Calu3 (cell line): ENCODE measurements at regions not wholly inside any gene's neighbourhood (a gene's known extent, or its start where the extent isn't known, plus 50 kb on each side); places are given as distances from the start of the nearest gene placed in this dataset.
"Not testable (repeated sequence)": the region's sequence is repeated elsewhere in the genome, so short reads cannot be mapped to it uniquely, and the experiment has no call there.

Experiments used
- BruUV-seq: library from RNA; stranded (reverse); fragments of 400-500 nt; replicated peaks from 2 replicates; lab custom pipeline; 2021; lab: Mats Ljungman, UMichigan
- CTCF ChIA-PET: fragments of 300-600 bp; sonication (Branson Sonifier 250); formaldehyde crosslinking; loops from one replicate; lab custom pipeline; 2022; ENCODE audit warnings: antibody characterized with exemption; lab: Charles Lee
- DNase-seq: peaks from one replicate; pipeline ENCODE4 v3.0.0; 2022
- H3K27ac Mint-ChIP-seq: one replicate; pipeline ENCODE4 v1.8.0; 2022; ENCODE audit warnings: mixed read lengths; ENCODE audit not compliant: unreplicated experiment
- H3K27me3 Mint-ChIP-seq: one replicate; pipeline ENCODE4 v1.8.0; 2022; ENCODE audit warnings: mixed read lengths; ENCODE audit not compliant: unreplicated experiment
- H3K36me3 Mint-ChIP-seq: one replicate; pipeline ENCODE4 v1.8.0; 2022; ENCODE audit warnings: mild to moderate bottlenecking, moderate library complexity, mixed read lengths; ENCODE audit not compliant: insufficient read depth, unreplicated experiment
- H3K4me1 Mint-ChIP-seq: one replicate; pipeline ENCODE4 v1.8.0; 2022; ENCODE audit warnings: mild to moderate bottlenecking, low read depth, mixed read lengths; ENCODE audit not compliant: unreplicated experiment
- H3K4me3 Mint-ChIP-seq: one replicate; pipeline ENCODE4 v1.8.0; 2022; ENCODE audit warnings: mild to moderate bottlenecking, low read depth, moderate library complexity, mixed read lengths; ENCODE audit not compliant: unreplicated experiment
- H3K9me3 Mint-ChIP-seq: one replicate; pipeline ENCODE4 v1.8.0; 2022; ENCODE audit warnings: low read depth, mixed read lengths; ENCODE audit not compliant: unreplicated experiment
- intact Hi-C: fragments of 100-400 bp; cut with micrococcal nuclease; formaldehyde crosslinking; loops from one replicate; pipeline ENCODE4 v1.10.0; 2022; ENCODE audit not compliant: unreplicated experiment
- TF ChIP-seq, protein P1 (sequence below): fragments of 200-600 bp; IDR thresholded peaks from one replicate; pipeline ENCODE4 v1.8.0; 2022; ENCODE audit warnings: antibody characterized with exemption; ENCODE audit not compliant: unreplicated experiment

DNA sequence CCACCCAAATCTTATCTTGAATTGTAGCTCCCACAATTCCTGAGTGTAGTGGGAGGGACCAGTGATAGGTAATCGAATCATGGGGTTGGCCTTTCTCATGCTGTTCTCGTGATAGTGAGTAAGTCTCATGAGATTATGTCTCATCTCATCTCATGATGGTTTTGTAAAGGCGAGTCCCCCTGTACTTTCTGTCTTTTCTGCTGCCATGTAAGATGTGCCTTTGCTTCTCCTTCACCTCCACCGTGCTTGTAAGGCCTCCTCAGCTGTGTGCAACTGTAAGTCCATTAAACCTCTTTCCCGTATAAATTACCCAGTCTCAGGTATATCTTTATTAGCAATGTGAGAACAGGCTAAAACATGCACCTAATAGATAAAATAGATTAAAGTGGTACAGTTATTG lies 756.4 kb upstream of the SLITRK5 start:
- no peak overlapping the region for H3K27ac Mint-ChIP-seq
- no TSS peak for BruUV-seq
- H3K4me3 Mint-ChIP-seq: no peak overlapping the region
- CTCF ChIA-PET: no interaction called here
- no peak for DNase-seq
- H3K36me3 Mint-ChIP-seq: no peaks in the 10 kb centered on the region
- H3K4me1 Mint-ChIP-seq: no peaks in the 10 kb centered on the region
- H3K27me3 Mint-ChIP-seq: no peaks in the 10 kb centered on the region
- intact Hi-C loops: no loop called here
- H3K9me3 Mint-ChIP-seq: peaks cover 13% of the 10 kb centered on the region
- TF ChIP-seq, protein P1, sequence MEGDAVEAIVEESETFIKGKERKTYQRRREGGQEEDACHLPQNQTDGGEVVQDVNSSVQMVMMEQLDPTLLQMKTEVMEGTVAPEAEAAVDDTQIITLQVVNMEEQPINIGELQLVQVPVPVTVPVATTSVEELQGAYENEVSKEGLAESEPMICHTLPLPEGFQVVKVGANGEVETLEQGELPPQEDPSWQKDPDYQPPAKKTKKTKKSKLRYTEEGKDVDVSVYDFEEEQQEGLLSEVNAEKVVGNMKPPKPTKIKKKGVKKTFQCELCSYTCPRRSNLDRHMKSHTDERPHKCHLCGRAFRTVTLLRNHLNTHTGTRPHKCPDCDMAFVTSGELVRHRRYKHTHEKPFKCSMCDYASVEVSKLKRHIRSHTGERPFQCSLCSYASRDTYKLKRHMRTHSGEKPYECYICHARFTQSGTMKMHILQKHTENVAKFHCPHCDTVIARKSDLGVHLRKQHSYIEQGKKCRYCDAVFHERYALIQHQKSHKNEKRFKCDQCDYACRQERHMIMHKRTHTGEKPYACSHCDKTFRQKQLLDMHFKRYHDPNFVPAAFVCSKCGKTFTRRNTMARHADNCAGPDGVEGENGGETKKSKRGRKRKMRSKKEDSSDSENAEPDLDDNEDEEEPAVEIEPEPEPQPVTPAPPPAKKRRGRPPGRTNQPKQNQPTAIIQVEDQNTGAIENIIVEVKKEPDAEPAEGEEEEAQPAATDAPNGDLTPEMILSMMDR: no peak

DNA sequence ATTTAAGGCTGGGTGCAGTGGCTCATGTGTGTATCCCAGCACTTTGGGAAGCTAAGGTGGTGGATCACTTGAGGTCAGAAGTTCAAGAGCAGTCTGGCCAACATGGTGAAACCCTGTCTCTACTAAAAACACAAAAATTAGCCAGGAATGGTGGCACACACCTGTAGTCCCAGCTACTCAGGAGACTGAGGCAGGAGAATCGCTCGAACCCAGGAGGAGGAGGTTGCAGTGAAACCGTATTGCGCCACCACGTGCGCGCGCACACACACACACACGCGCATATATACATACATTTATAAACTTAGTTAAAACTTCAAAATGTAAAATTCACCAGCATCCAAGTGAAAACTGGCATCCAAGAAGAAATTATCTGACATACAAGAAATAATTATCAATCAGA lies 753.7 kb upstream of the SLITRK5 start:
- H3K9me3 Mint-ChIP-seq: peaks cover 11% of the 10 kb centered on the region
- CTCF ChIA-PET, H3K27ac Mint-ChIP-seq, BruUV-seq, H3K4me3 Mint-ChIP-seq, DNase-seq, intact Hi-C loops, H3K36me3 Mint-ChIP-seq, H3K27me3 Mint-ChIP-seq, H3K4me1 Mint-ChIP-seq: not testable (repeated sequence)

- Mint-ChIP-seq H3K4me3 (no peak overlapping the region), H3K36me3 (no peaks in the 10 kb centered on the region), H3K4me1 (no peaks in the 10 kb centered on the region), H3K27ac (no peak overlapping the region), H3K9me3 (peaks cover 7% of the 10 kb centered on the region), H3K27me3 (no peaks in the 10 kb centered on the region)
- DNase-seq: no peak
- TF ChIP-seq, protein P1: no peak
- CTCF ChIA-PET: no interaction called here
- BruUV-seq: no TSS peak
- intact Hi-C loops: no loop called here
Measured at GRCh38 chr13:86918682-86919081, 752.5 kb upstream of the SLITRK5 start.

DNA sequence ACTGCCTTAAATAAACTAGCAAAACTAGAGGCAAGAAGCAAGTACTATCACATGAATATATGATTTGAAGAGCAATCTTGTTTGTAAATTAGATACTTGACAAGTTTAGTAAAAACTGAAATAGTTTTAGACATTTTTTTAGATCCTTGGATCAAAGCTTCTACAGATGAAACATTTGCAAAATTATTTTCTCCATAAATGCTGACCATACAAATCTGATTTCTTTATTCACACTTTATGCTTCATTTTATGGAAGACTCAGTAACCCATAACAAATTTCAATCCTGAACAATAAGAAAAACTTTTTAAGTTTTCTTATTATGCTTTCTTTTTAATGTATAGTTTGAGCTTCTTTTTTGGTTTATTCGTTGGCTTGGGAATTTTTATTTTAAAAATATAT lies 750.2 kb upstream of the SLITRK5 start:
- H3K27ac Mint-ChIP-seq: no peak overlapping the region
- CTCF ChIA-PET: no interaction called here
- no peaks in the 10 kb centered on the region for H3K27me3 Mint-ChIP-seq
- H3K36me3 Mint-ChIP-seq: no peaks in the 10 kb centered on the region
- H3K9me3 Mint-ChIP-seq: peaks cover 9% of the 10 kb centered on the region
- H3K4me3 Mint-ChIP-seq: no peak overlapping the region
- no TSS peak for BruUV-seq
- DNase-seq: no peak
- TF ChIP-seq, protein P1: no peak
- no peaks in the 10 kb centered on the region for H3K4me1 Mint-ChIP-seq
- intact Hi-C loops: no loop called here

- no peak overlapping the region for H3K27ac Mint-ChIP-seq
- no peaks in the 10 kb centered on the region for H3K27me3 Mint-ChIP-seq
- DNase-seq: no peak
- no peaks in the 10 kb centered on the region for H3K36me3 Mint-ChIP-seq
- no peaks in the 10 kb centered on the region for H3K4me1 Mint-ChIP-seq
- peaks cover 2% of the 10 kb centered on the region for H3K9me3 Mint-ChIP-seq
- no TSS peak for BruUV-seq
- no peak overlapping the region for H3K4me3 Mint-ChIP-seq
- TF ChIP-seq, protein P1: no peak
- intact Hi-C loops: no loop called here
- CTCF ChIA-PET: no interaction called here
Measured at GRCh38 chr13:86922936-86923335, 748.2 kb upstream of the SLITRK5 start.

DNA sequence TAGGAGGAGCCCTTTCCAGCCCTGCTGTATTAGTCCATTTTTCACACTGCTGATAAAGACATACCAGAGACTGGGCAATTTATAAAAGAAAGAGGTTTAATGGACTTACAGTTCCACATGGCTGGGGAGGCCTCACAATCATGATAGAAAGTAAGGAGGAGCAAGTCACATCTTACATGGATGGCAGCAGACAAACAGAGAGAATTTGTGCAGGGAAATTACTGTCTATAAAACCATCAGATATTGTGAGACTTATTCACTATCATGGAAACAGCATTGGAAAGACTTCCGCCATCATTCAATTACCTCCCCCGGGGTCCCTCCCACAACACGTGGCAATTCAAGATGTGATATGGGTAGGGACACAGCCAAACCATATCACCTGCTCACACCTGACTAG lies 744.3 kb upstream of the SLITRK5 start:
- H3K27me3 Mint-ChIP-seq, H3K4me3 Mint-ChIP-seq, H3K27ac Mint-ChIP-seq, BruUV-seq, CTCF ChIA-PET, H3K4me1 Mint-ChIP-seq, intact Hi-C loops, H3K9me3 Mint-ChIP-seq, DNase-seq, H3K36me3 Mint-ChIP-seq: not testable (repeated sequence)
